DND-41 (cell line): ENCODE measurements at regions not wholly inside any gene's neighbourhood (a gene's known extent, or its start where the extent isn't known, plus 50 kb on each side); places are given as distances from the start of the nearest gene placed in this dataset.

Experiments
- EZH2 ChIP-seq: IDR thresholded peaks from 3 replicates; pipeline ENCODE4 v1.6.1; 2012; ENCODE audit warnings: borderline replicate concordance, low read depth, mild to moderate bottlenecking, moderate library complexity, low read length, inconsistent platforms; ENCODE audit not compliant: severe bottlenecking
- TF ChIP-seq, protein P1 (sequence below): IDR thresholded peaks from 2 replicates; pipeline ENCODE4 v1.5.1; 2012; ENCODE audit warnings: borderline replicate concordance, low read length, moderate library complexity, mild to moderate bottlenecking; ENCODE audit not compliant: poor library complexity, severe bottlenecking; ENCODE audit errors: extremely low read depth

DNA sequence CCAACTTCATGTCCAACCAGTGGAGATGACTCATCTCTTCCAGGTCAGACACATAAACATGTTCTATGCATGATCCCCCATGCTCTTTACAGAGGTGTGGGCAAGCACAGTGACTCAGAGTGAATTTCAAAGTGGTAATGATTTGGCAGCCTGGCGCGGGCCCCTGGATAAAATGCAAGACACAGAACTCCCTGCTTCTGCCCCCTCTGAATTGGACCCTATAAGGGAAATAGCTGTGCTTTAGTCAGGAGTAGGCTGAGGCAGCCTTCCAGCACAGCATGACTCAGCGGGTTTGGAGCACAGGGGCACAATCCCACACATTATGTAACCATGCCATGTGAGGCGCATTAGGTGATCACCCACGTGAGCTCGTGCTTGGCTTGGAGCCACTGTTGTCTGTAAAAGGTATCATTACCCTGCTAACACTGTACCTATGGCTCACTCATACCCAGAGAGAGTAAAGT is 127.4 kb downstream of the C6orf118 start:
- TF ChIP-seq, protein P1, sequence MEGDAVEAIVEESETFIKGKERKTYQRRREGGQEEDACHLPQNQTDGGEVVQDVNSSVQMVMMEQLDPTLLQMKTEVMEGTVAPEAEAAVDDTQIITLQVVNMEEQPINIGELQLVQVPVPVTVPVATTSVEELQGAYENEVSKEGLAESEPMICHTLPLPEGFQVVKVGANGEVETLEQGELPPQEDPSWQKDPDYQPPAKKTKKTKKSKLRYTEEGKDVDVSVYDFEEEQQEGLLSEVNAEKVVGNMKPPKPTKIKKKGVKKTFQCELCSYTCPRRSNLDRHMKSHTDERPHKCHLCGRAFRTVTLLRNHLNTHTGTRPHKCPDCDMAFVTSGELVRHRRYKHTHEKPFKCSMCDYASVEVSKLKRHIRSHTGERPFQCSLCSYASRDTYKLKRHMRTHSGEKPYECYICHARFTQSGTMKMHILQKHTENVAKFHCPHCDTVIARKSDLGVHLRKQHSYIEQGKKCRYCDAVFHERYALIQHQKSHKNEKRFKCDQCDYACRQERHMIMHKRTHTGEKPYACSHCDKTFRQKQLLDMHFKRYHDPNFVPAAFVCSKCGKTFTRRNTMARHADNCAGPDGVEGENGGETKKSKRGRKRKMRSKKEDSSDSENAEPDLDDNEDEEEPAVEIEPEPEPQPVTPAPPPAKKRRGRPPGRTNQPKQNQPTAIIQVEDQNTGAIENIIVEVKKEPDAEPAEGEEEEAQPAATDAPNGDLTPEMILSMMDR, result no peak
- no peak for TF ChIP-seq EZH2
